HepG2 (cell line): ENCODE measurements at regions not wholly inside any gene's neighbourhood (a gene's known extent, or its start where the extent isn't known, plus 50 kb on each side); places are given as distances from the start of the nearest gene placed in this dataset.

Source experiments
- ATAC-seq: fragments of 200-7000 bp; cut with Tn5 transposase; 3 replicates; pipeline ENCODE4 v1.9.1; 2020; ENCODE audit warnings: mild to moderate bottlenecking, moderate library complexity
- BruUV-seq: library from RNA; stranded (reverse); fragments of 400-500 nt; replicated peaks from 2 replicates; lab custom pipeline; 2021; lab: Mats Ljungman, UMichigan
- CTCF ChIA-PET: fragments of 300-600 bp; formaldehyde crosslinking; extraction: SDS; loops from one replicate; lab custom pipeline; 2021; ENCODE audit warnings: low total read pairs, inconsistent platforms, low intra/inter-chr PET ratio; lab: Yijun Ruan, JAX
- POLR2A ChIA-PET: fragments of 350-600 bp; sonication (Branson Sonifier 250); formaldehyde crosslinking; loops from one replicate; lab custom pipeline; 2020; ENCODE audit warnings: antibody characterized with exemption, inconsistent platforms; lab: Yijun Ruan, JAX
- DNase-seq: peaks from one replicate; pipeline ENCODE4 v3.0.0-alpha.2; 2015; ENCODE audit warnings: low spot score
- FAIRE-seq: peaks from 3 replicates; lab custom pipeline; 2011; peaks lifted over from hg19 to GRCh38; lab: Jason Lieb, UNC
- H2AFZ ChIP-seq: one replicate; pipeline ENCODE4 v1.6.1; 2011; ENCODE audit warnings: low read length, inconsistent platforms
- H3K27ac ChIP-seq: fragments of 300-600 bp; 3 replicates; pipeline ENCODE4 v1.8.0; 2011; ENCODE audit warnings: mixed run types, mild to moderate bottlenecking, mixed read lengths, low read length, inconsistent platforms; ENCODE audit not compliant: insufficient read depth; ENCODE audit errors: extremely low read length
- H3K27me3 ChIP-seq, 2 experiments: fragments of 200-600 bp in 1 of 2; 2 replicates in 1 of 2; 3 replicates in 1 of 2; pipeline versions ENCODE4 v1.6.0 to v1.8.0; 2011; ENCODE audit warnings: low read length in 2 of 2, mild to moderate bottlenecking in 2 of 2, moderate library complexity in 2 of 2, inconsistent platforms in 1 of 2; ENCODE audit not compliant: insufficient read depth in 2 of 2, control insufficient read depth in 1 of 2
- H3K36me3 ChIP-seq, 2 experiments: fragments of 200-600 bp in 1 of 2; replicated peaks in 1 of 2; 2 replicates in 1 of 2; 3 replicates in 1 of 2; pipeline versions ENCODE4 v1.5.1 to v1.8.0; 2011; ENCODE audit warnings: low read length in 2 of 2, inconsistent platforms in 1 of 2; ENCODE audit not compliant: insufficient read depth in 2 of 2, control insufficient read depth in 1 of 2
- H3K4me1 ChIP-seq: 2 replicates; pipeline ENCODE4 v1.5.1; 2012; ENCODE audit warnings: low read length, inconsistent platforms; ENCODE audit not compliant: insufficient read depth
- H3K4me2 ChIP-seq: 2 replicates; pipeline ENCODE4 v1.6.0; 2011; ENCODE audit warnings: low read depth, low read length, inconsistent platforms
- H3K4me3 ChIP-seq, 3 experiments: fragments of 200-600 bp in 1 of 3; sonication (generic), shearing (Covaris generic) in 1 of 3; replicated peaks in 1 of 3; 2 replicates each; pipeline ENCODE4 v1.5.1; 2011 to 2016; ENCODE audit warnings: low read length in 3 of 3, inconsistent platforms in 2 of 3, low read depth in 2 of 3, mild to moderate bottlenecking in 2 of 3, control low read depth in 1 of 3, mixed read lengths in 1 of 3; ENCODE audit not compliant: insufficient read depth in 1 of 3
- H3K79me2 ChIP-seq: one replicate; pipeline ENCODE4 v1.6.1; 2011; ENCODE audit warnings: low read length, inconsistent platforms; ENCODE audit not compliant: insufficient read depth
- H3K9ac ChIP-seq: 2 replicates; pipeline ENCODE4 v1.6.0; 2011; ENCODE audit warnings: mild to moderate bottlenecking, low read depth, low read length, inconsistent platforms; ENCODE audit not compliant: insufficient read depth
- H3K9me3 ChIP-seq: 2 replicates; pipeline ENCODE4 v1.5.1; 2012; ENCODE audit warnings: mild to moderate bottlenecking, low read length
- H4K20me1 ChIP-seq: 2 replicates; pipeline ENCODE4 v1.6.0; 2011; ENCODE audit warnings: inconsistent platforms, mild to moderate bottlenecking, low read length, moderate library complexity; ENCODE audit not compliant: insufficient read depth
- ATRX ChIP-seq: sonication (generic); formaldehyde crosslinking; IDR thresholded peaks from 2 replicates; pipeline ENCODE4 v1.4.0; 2020; ENCODE audit warnings: missing genetic modification reagents, borderline replicate concordance
- CBX2 ChIP-seq, 2 experiments: fragments of 200-600 bp in 1 of 2; sonication (generic); formaldehyde crosslinking in 1 of 2; IDR thresholded peaks; 2 replicates each; pipeline versions ENCODE4 v1.7.0 to v1.8.1; 2018 to 2022; ENCODE audit warnings: low read depth in 2 of 2, low read length in 1 of 2, mild to moderate bottlenecking in 1 of 2, missing genetic modification reagents in 1 of 2
- CTCF ChIP-seq: sonication (generic); formaldehyde crosslinking; IDR thresholded peaks from 2 replicates; pipeline ENCODE4 v1.5.0; 2020; ENCODE audit warnings: mild to moderate bottlenecking, missing genetic modification reagents, moderate library complexity
- DZIP1 ChIP-seq: sonication (generic); formaldehyde crosslinking; IDR thresholded peaks from 2 replicates; pipeline ENCODE4 v1.5.0; 2020; ENCODE audit warnings: mild to moderate bottlenecking, missing genetic modification reagents
- HNRNPH1 ChIP-seq: fragments of 200-400 bp; formaldehyde crosslinking; optimal IDR thresholded peaks from 2 replicates; pipeline ENCODE3; 2017; ENCODE audit warnings: mild to moderate bottlenecking, low read depth, low read length
- JUN ChIP-seq: sonication (generic); formaldehyde crosslinking; IDR thresholded peaks from 2 replicates; pipeline ENCODE4 v1.4.0; 2020; ENCODE audit warnings: mild to moderate bottlenecking, missing genetic modification reagents
- KLF9 ChIP-seq: IDR thresholded peaks from 2 replicates; pipeline ENCODE4 v1.6.1; 2016; ENCODE audit warnings: low read depth
- MZF1 ChIP-seq: sonication (generic); formaldehyde crosslinking; IDR thresholded peaks from 2 replicates; pipeline ENCODE4 v1.8.1; 2023; ENCODE audit warnings: mild to moderate bottlenecking, missing genetic modification reagents, borderline replicate concordance
- NFYC ChIP-seq: IDR thresholded peaks from 2 replicates; pipeline ENCODE4 v1.6.1; 2016; ENCODE audit warnings: missing genetic modification reagents, missing compliant biosample characterization
- PCBP2 ChIP-seq: fragments of 200-400 bp; formaldehyde crosslinking; optimal IDR thresholded peaks from 2 replicates; pipeline ENCODE3; 2018; ENCODE audit warnings: low read length, low read depth; ENCODE audit not compliant: poor library complexity, severe bottlenecking
- TBX2 ChIP-seq: sonication (generic); formaldehyde crosslinking; IDR thresholded peaks from 2 replicates; pipeline ENCODE4 v1.5.0; 2020; ENCODE audit warnings: missing genetic modification reagents, mild to moderate bottlenecking, borderline replicate concordance
- ZNF20 ChIP-seq: sonication (generic); formaldehyde crosslinking; IDR thresholded peaks from 2 replicates; pipeline ENCODE4 v1.4.0; 2020; ENCODE audit warnings: mild to moderate bottlenecking, moderate library complexity, missing genetic modification reagents
- ZNF337 ChIP-seq: sonication (generic); formaldehyde crosslinking; IDR thresholded peaks from 2 replicates; pipeline ENCODE4 v1.5.1; 2020; ENCODE audit warnings: missing genetic modification reagents, low read depth, mild to moderate bottlenecking, borderline replicate concordance
- ZNF580 ChIP-seq: IDR thresholded peaks from 2 replicates; pipeline ENCODE4 v1.6.1; 2016; ENCODE audit warnings: low read depth, borderline replicate concordance
- ZNF660 ChIP-seq: sonication (generic); formaldehyde crosslinking; IDR thresholded peaks from 2 replicates; pipeline ENCODE4 v1.5.1; 2020; ENCODE audit warnings: mild to moderate bottlenecking, low read depth, missing genetic modification reagents, borderline replicate concordance
- ZNF709 ChIP-seq: sonication (generic); formaldehyde crosslinking; IDR thresholded peaks from 2 replicates; pipeline ENCODE4 v1.5.0; 2020; ENCODE audit warnings: mild to moderate bottlenecking, missing genetic modification reagents
- ZNF770 ChIP-seq: sonication (generic); formaldehyde crosslinking; IDR thresholded peaks from 2 replicates; pipeline ENCODE4 v1.5.0; 2020; ENCODE audit warnings: mild to moderate bottlenecking, missing genetic modification reagents
- WGBS: methylation state at CpG from one replicate; pipeline ENCODE4 v1.1.6; 2017; ENCODE audit warnings: low lambda C conversion rate; 5-methylcytosine and 5-hydroxymethylcytosine counted together
- in situ Hi-C: cut with HindIII; loops from 2 replicates; pipeline ENCODE4 v1.10.0; 2017; ENCODE audit warnings: low pct_unique_long_range_greater_than_20kb; ENCODE audit not compliant: extremely low pct_ligation_motif_present
- intact Hi-C: fragments of 100-400 bp; cut with micrococcal nuclease; formaldehyde crosslinking; loops from one replicate; pipeline ENCODE4 v1.10.0; 2022; ENCODE audit not compliant: unreplicated experiment

- TF ChIP-seq KLF9 (CRISPR knock-in tag), result no peak
These were observed 610.6 kb downstream of the ZWINT start (continued) for GRCh38 chr10:55750458-55750857.

- ChIA-PET POLR2A (no interaction called here), CTCF (no interaction called here)
- H3K9ac ChIP-seq, result no peak overlapping the region
- H2AFZ ChIP-seq, result no peak overlapping the region
- no peaks in the 10 kb centered on the region for H3K9me3 ChIP-seq
- in situ Hi-C loops, result loop anchor here (25.0 kb wide), 1 partner anchor 660 kb away; no protein-coding TSS in a partner anchor
- H3K4me2 ChIP-seq, result no peak overlapping the region
- FAIRE-seq, result no peak
- H3K27me3 ChIP-seq, result no peaks in the 10 kb centered on the region
- no peaks in the 10 kb centered on the region for H3K79me2 ChIP-seq
- no peak overlapping the region for H3K27ac ChIP-seq
- H4K20me1 ChIP-seq, result no peaks in the 10 kb centered on the region
- H3K36me3 ChIP-seq, result no peaks in the 10 kb centered on the region
- no peak for DNase-seq
- no peak overlapping the region for H3K4me3 ChIP-seq
- WGBS, result 17% methylated on average over 3 of the region's 3 CpGs
- no TSS peak for BruUV-seq
- intact Hi-C loops, result no loop called here
- ATAC-seq, result peak; percentile 43; the same call in 2 of the 3 replicates
- H3K4me1 ChIP-seq, result no peaks in the 10 kb centered on the region
- TF ChIP-seq ZNF337 (no peak), JUN (CRISPR knock-in tag) (no peak), DZIP1 (CRISPR knock-in tag) (no peak), ZNF770 (no peak), ZNF660 (CRISPR knock-in tag) (no peak), ZNF580 (CRISPR knock-in tag) (no peak), HNRNPH1 (no peak), CTCF (CRISPR knock-in tag) (no peak), PCBP2 (no peak), ZNF20 (CRISPR knock-in tag) (no peak), ZNF709 (CRISPR knock-in tag) (no peak), ATRX (no peak), MZF1 (CRISPR knock-in tag) (no peak), CBX2 (IDR thresholded peaks at IDR 0.05; ENCODE audit: low read depth, low read length) (no peak), CBX2 (CRISPR knock-in tag; IDR thresholded peaks at IDR 0.05; ENCODE audit: low read depth) (no peak), TBX2 (CRISPR knock-in tag) (no peak), NFYC (CRISPR knock-in tag) (no peak)
These were observed 613.8 kb downstream of the ZWINT start for GRCh38 chr10:55747244-55747643.
